Activated T-cell treated with anti-CD3 and anti-CD28 coated beads, Interleukin-2, amount 50 U/mL, for 24 hours (primary cell): ENCODE measurements at regions not wholly inside any gene's neighbourhood (a gene's known extent, or its start where the extent isn't known, plus 50 kb on each side); places are given as distances from the start of the nearest gene placed in this dataset.

Experiments
- DNase-seq: peaks from one replicate; pipeline ENCODE4 v3.0.0-alpha.2; 2020
- H3K27ac Mint-ChIP-seq: 2 replicates; pipeline ENCODE4 v1.8.0; 2020; ENCODE audit warnings: mild to moderate bottlenecking, mixed read lengths
- H3K27me3 Mint-ChIP-seq: 2 replicates; pipeline ENCODE4 v1.8.0; 2020; ENCODE audit warnings: mixed read lengths
- H3K36me3 Mint-ChIP-seq: 2 replicates; pipeline ENCODE4 v1.8.0; 2020; ENCODE audit warnings: low read depth, mixed read lengths
- H3K4me1 Mint-ChIP-seq: 2 replicates; pipeline ENCODE4 v1.8.0; 2020; ENCODE audit warnings: low read depth, mixed read lengths
- H3K4me3 Mint-ChIP-seq: 2 replicates; pipeline ENCODE4 v1.8.0; 2020; ENCODE audit warnings: mild to moderate bottlenecking, moderate library complexity, mixed read lengths
- H3K9me3 Mint-ChIP-seq: 2 replicates; pipeline ENCODE4 v1.8.0; 2020; ENCODE audit warnings: mixed read lengths

- no peaks in the 10 kb centered on the region for H3K4me1 Mint-ChIP-seq
- no peak overlapping the region for H3K4me3 Mint-ChIP-seq
- DNase-seq, result no peak
- H3K36me3 Mint-ChIP-seq, result no peaks in the 10 kb centered on the region
- H3K27ac Mint-ChIP-seq, result no peak overlapping the region
- H3K27me3 Mint-ChIP-seq, result peaks cover 2% of the 10 kb centered on the region
- peaks cover 2% of the 10 kb centered on the region for H3K9me3 Mint-ChIP-seq
Observed at GRCh38 chr2:5751873-5752482, 59.8 kb downstream of the SOX11 start.

GRCh38 chr2:5756272-5756671, 64.1 kb downstream of the SOX11 start:
- H3K27ac Mint-ChIP-seq, result no peak overlapping the region
- peaks cover 2% of the 10 kb centered on the region for H3K27me3 Mint-ChIP-seq
- peaks cover 2% of the 10 kb centered on the region for H3K9me3 Mint-ChIP-seq
- H3K36me3 Mint-ChIP-seq, result no peaks in the 10 kb centered on the region
- H3K4me3 Mint-ChIP-seq, result no peak overlapping the region
- no peak for DNase-seq
- H3K4me1 Mint-ChIP-seq, result no peaks in the 10 kb centered on the region

- Mint-ChIP-seq H3K4me3 (no peak overlapping the region), H3K4me1 (no peaks in the 10 kb centered on the region), H3K36me3 (no peaks in the 10 kb centered on the region), H3K9me3 (peaks cover 2% of the 10 kb centered on the region), H3K27ac (no peak overlapping the region), H3K27me3 (peaks cover 2% of the 10 kb centered on the region)
- DNase-seq, result no peak
Observed at GRCh38 chr2:5758346-5758745, 66.2 kb downstream of the SOX11 start.

GRCh38 chr2:5759949-5760348, 67.8 kb downstream of the SOX11 start:
- Mint-ChIP-seq H3K27ac (no peak overlapping the region), H3K36me3 (no peaks in the 10 kb centered on the region), H3K4me1 (no peaks in the 10 kb centered on the region), H3K9me3 (peaks cover 2% of the 10 kb centered on the region), H3K4me3 (no peak overlapping the region), H3K27me3 (no peaks in the 10 kb centered on the region)
- DNase-seq, result no peak

- Mint-ChIP-seq H3K36me3 (no peaks in the 10 kb centered on the region), H3K9me3 (no peaks in the 10 kb centered on the region), H3K4me3 (no peak overlapping the region), H3K4me1 (no peaks in the 10 kb centered on the region), H3K27me3 (no peaks in the 10 kb centered on the region), H3K27ac (no peak overlapping the region)
- DNase-seq, result no peak
Observed at GRCh38 chr2:5763531-5763930, 71.3 kb downstream of the SOX11 start.

- no peak overlapping the region for H3K27ac Mint-ChIP-seq
- no peak overlapping the region for H3K4me3 Mint-ChIP-seq
- H3K4me1 Mint-ChIP-seq, result no peaks in the 10 kb centered on the region
- no peaks in the 10 kb centered on the region for H3K9me3 Mint-ChIP-seq
- H3K27me3 Mint-ChIP-seq, result no peaks in the 10 kb centered on the region
- H3K36me3 Mint-ChIP-seq, result no peaks in the 10 kb centered on the region
- no peak for DNase-seq
Observed at GRCh38 chr2:5764041-5764440, 71.9 kb downstream of the SOX11 start.

GRCh38 chr2:5766056-5766455, 73.9 kb downstream of the SOX11 start:
- no peaks in the 10 kb centered on the region for H3K4me1 Mint-ChIP-seq
- no peak overlapping the region for H3K4me3 Mint-ChIP-seq
- no peaks in the 10 kb centered on the region for H3K36me3 Mint-ChIP-seq
- H3K27me3 Mint-ChIP-seq, result no peaks in the 10 kb centered on the region
- no peak overlapping the region for H3K27ac Mint-ChIP-seq
- no peaks in the 10 kb centered on the region for H3K9me3 Mint-ChIP-seq
- no peak for DNase-seq

- H3K36me3 Mint-ChIP-seq, result no peaks in the 10 kb centered on the region
- H3K4me3 Mint-ChIP-seq, result no peak overlapping the region
- no peak overlapping the region for H3K27ac Mint-ChIP-seq
- no peaks in the 10 kb centered on the region for H3K4me1 Mint-ChIP-seq
- no peaks in the 10 kb centered on the region for H3K27me3 Mint-ChIP-seq
- no peaks in the 10 kb centered on the region for H3K9me3 Mint-ChIP-seq
- DNase-seq, result no peak
Observed at GRCh38 chr2:5766561-5766960, 74.4 kb downstream of the SOX11 start.

GRCh38 chr2:5777131-5777535, 84.9 kb downstream of the SOX11 start:
- Mint-ChIP-seq H3K4me3 (no peak overlapping the region), H3K9me3 (peaks cover 4% of the 10 kb centered on the region), H3K36me3 (no peaks in the 10 kb centered on the region), H3K27me3 (no peaks in the 10 kb centered on the region), H3K27ac (no peak overlapping the region), H3K4me1 (no peaks in the 10 kb centered on the region)
- no peak for DNase-seq

- peaks cover 14% of the 10 kb centered on the region for H3K9me3 Mint-ChIP-seq
- no peak for DNase-seq
- H3K36me3 Mint-ChIP-seq, result no peaks in the 10 kb centered on the region
- no peak overlapping the region for H3K27ac Mint-ChIP-seq
- H3K27me3 Mint-ChIP-seq, result no peaks in the 10 kb centered on the region
- no peak overlapping the region for H3K4me3 Mint-ChIP-seq
- no peaks in the 10 kb centered on the region for H3K4me1 Mint-ChIP-seq
Observed at GRCh38 chr2:5781679-5782078, 89.5 kb downstream of the SOX11 start.

GRCh38 chr2:5782103-5782502, 89.9 kb downstream of the SOX11 start:
- H3K4me3 Mint-ChIP-seq, result no peak overlapping the region
- no peaks in the 10 kb centered on the region for H3K4me1 Mint-ChIP-seq
- H3K27ac Mint-ChIP-seq, result no peak overlapping the region
- H3K27me3 Mint-ChIP-seq, result no peaks in the 10 kb centered on the region
- H3K36me3 Mint-ChIP-seq, result no peaks in the 10 kb centered on the region
- DNase-seq, result no peak
- H3K9me3 Mint-ChIP-seq, result peaks cover 15% of the 10 kb centered on the region

- no peaks in the 10 kb centered on the region for H3K4me1 Mint-ChIP-seq
- no peak overlapping the region for H3K4me3 Mint-ChIP-seq
- peaks cover 24% of the 10 kb centered on the region for H3K9me3 Mint-ChIP-seq
- H3K27ac Mint-ChIP-seq, result no peak overlapping the region
- no peaks in the 10 kb centered on the region for H3K27me3 Mint-ChIP-seq
- no peak for DNase-seq
- no peaks in the 10 kb centered on the region for H3K36me3 Mint-ChIP-seq
Observed at GRCh38 chr2:5788447-5788846, 96.3 kb downstream of the SOX11 start.

GRCh38 chr2:5791371-5791770, 99.2 kb downstream of the SOX11 start:
- Mint-ChIP-seq H3K36me3 (no peaks in the 10 kb centered on the region), H3K27me3 (no peaks in the 10 kb centered on the region), H3K4me3 (no peak overlapping the region), H3K9me3 (peaks cover 17% of the 10 kb centered on the region), H3K27ac (no peak overlapping the region), H3K4me1 (no peaks in the 10 kb centered on the region)
- no peak for DNase-seq

- no peak overlapping the region for H3K27ac Mint-ChIP-seq
- H3K27me3 Mint-ChIP-seq, result no peaks in the 10 kb centered on the region
Observed at GRCh38 chr2:5794012-5794411, 101.8 kb downstream of the SOX11 start.

GRCh38 chr2:5798084-5798483, 105.9 kb downstream of the SOX11 start:
- Mint-ChIP-seq H3K36me3 (no peaks in the 10 kb centered on the region), H3K27ac (no peak overlapping the region), H3K4me3 (no peak overlapping the region), H3K9me3 (peaks cover 6% of the 10 kb centered on the region), H3K27me3 (no peaks in the 10 kb centered on the region), H3K4me1 (no peaks in the 10 kb centered on the region)
- no peak for DNase-seq

More at GRCh38 chr2:5794012-5794411, 101.8 kb downstream of the SOX11 start:
- H3K4me3 Mint-ChIP-seq, result no peak overlapping the region
- DNase-seq, result no peak
- H3K4me1 Mint-ChIP-seq, result no peaks in the 10 kb centered on the region
- H3K36me3 Mint-ChIP-seq, result no peaks in the 10 kb centered on the region
- H3K9me3 Mint-ChIP-seq, result peaks cover 6% of the 10 kb centered on the region

- Mint-ChIP-seq H3K4me1 (no peaks in the 10 kb centered on the region), H3K4me3 (no peak overlapping the region), H3K9me3 (peaks cover 6% of the 10 kb centered on the region), H3K27ac (no peak overlapping the region), H3K36me3 (no peaks in the 10 kb centered on the region), H3K27me3 (no peaks in the 10 kb centered on the region)
- DNase-seq, result no peak
Observed at GRCh38 chr2:5799348-5799747, 107.2 kb downstream of the SOX11 start.
